Posterior cingulate gyrus (tissue), 11 donors: ENCODE measurements at regions not wholly inside any gene's neighbourhood (a gene's known extent, or its start where the extent isn't known, plus 50 kb on each side); places are given as distances from the start of the nearest gene placed in this dataset.
"Not testable (repeated sequence)": the region's sequence is repeated elsewhere in the genome, so short reads cannot be mapped to it uniquely, and the experiment has no call there.

ENCODE experiments used
- DNase-seq, 10 donors: peaks; one replicate each; pipeline versions ENCODE4 v3.0.0 to v3.0.0-alpha.2; 2020 to 2021; ENCODE audit warnings: mixed read lengths in 3 of 10
- intact Hi-C: fragments of 100-400 bp; cut with DNase I; formaldehyde crosslinking; loops from one replicate; pipeline ENCODE4 v1.15.1; 2023

DNA sequence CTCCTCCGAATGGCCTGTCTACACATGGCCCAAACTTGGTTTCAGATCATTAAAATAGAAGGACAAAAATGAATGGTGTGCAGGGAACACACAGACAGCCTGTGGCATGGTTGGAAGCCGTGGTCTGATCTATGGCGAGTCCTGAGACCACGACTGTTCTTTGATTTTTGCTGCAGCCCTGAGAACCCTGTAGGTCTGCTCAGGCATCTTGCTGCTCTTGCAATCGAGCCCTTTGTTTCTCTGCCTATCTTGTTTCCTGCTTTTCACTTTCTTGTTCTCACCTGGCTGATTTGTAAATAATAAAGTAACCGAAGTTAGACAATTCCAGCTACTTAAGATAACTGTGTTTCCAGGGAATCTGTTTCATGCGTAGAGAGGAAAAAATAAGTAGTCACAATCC is 54.1 kb upstream of the NBPF9 start:
- DNase-seq, intact Hi-C loops: not testable (repeated sequence)

DNA sequence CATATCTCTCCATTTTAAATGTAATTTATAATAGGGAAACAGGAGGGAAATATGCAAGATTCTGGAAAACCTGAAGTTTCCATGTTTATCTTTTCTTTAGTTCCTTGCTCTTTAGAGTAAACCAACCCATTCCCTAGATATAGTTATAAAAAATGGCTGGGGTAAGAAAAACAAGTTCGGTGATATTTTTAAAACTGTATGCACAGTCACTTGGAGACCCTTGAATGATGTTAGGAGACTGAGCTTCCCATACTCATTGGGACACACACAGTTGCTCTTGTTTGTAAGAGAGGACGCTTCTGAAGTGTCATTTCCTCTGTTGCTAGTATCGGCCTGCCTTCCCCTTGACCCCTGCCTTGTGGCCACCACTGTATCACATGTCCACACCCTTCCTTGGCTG is 55.0 kb upstream of the NBPF9 start:
- DNase-seq, intact Hi-C loops: not testable (repeated sequence)

DNA sequence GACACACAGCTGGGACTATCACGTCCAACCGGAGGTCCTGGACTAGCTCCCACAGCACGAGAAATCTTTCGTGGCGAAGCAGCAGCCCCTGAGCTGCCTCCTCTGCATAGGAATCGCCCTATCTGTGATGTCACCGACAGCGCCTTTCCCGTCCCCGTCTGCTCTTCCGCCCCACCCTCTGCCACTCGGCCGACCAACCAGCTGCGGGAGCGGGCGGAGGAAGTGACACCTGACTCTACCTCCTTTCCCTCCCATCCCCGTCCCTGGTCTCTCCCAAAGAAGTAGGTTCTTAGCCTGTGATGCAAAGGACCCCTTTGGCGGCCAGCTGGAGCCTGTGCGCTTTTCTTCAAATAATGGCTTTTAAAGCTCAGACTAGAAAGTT is 59.7 kb upstream of the NBPF9 start:
- DNase-seq, intact Hi-C loops: not testable (repeated sequence)

DNA sequence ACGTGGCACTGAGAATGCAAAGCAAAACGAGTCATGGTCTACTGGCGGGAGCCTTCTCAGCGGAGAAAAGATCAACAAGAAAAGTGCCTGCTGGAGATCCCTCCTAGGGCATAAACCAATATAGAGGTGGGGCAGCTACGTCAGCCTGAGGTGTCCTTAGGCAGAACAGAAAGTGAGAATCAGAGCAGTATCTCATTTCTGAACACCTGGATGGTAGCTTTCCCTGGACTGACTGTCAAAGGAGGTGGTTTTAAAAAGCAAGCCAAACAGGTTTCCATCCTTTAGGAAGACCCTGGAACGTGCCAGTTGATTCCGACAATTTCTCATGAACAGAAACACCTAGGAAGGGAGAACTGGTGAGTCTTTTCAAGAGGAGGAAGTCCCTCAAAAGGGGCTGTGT is 71.4 kb upstream of the NBPF9 start:
- intact Hi-C loops, DNase-seq: not testable (repeated sequence)

DNA sequence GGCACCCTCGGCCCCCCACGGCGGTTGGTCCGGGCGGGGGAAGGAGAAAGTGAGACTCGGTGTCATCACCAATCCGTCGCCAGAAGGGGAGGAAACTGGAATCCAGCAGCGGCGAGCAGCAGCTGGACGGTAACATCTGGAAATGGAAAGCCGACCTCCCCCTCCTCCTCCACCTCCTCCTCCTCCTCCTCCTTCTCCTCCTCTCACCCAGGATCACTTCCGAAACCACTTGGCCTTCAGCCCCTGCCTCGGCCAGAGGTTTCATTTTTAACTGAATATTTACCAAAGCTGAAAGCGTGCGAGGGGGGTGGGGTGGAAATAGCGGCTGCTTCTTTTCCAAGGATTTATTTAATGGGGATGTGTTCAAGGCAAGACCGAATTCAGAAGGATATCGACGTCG is 72.5 kb upstream of the NBPF9 start:
- intact Hi-C loops, result not testable (repeated sequence)
- peak in 4 of 10 donors; percentile 9 to 40 (median 20) for DNase-seq

DNA sequence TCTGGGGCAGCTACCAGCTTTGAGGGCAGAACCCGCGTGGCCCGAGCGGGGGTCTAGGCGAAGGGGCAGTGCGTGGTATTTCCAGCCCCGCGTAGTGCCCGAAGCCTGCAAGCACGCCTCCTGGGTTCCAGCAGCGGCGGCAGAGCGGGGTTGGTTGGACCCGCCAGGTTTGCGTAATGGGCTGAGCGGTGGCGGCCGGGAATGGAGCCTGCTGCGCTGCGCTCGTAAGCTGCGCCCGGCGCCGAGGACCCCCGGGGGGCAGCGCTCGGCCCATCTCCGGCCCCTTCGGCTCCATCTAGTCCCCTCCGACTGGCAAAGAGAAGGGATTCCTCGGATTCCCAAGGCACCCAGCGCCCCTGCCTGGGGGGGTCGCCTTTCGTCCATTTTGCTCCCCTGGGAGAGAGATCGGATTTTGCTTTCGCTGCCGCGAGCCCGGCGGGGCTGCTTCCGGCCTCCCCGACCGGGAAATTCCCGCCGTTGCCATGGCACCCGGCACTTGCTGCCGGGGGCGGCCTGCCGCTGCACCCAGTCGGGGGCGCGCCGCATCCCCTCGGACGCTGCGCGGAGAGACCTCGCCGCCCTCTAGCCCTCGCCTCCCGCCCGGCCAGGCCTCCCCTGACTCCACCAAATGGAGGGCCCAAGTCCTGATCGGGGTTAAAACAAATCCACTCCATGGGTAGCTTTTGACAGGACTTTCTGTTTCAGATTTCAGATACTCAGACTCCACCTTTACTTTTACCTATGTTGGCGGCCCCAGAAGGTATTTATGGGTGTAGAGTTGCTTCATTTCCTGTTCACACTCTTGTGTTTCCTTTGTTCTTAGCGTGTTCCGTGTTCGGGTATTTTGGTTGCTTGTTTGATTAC is 73.3 kb upstream of the NBPF9 start:
- intact Hi-C loops, result not testable (repeated sequence)
- peak; percentile 21 to 87 (median 56) for DNase-seq

DNA sequence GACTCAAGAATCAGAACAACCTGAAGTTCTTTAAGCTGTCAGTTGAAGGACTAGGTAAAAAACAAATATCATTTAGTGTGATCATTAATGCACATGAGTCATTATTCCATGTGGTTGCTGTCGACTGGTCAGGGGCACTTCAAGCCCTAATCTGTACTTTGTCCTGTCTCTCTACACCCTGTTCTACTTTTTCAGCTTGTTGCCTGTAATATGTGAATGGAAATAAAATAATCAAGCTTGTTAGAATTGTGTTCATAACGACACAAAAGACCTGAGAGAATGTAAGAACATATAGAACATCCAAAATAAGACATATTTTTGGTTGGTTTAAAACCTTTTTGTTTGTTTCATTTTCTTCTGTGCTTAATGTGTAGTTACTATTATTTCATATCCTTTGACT is 87.4 kb upstream of the NBPF9 start:
- not testable (repeated sequence) for DNase-seq

DNA sequence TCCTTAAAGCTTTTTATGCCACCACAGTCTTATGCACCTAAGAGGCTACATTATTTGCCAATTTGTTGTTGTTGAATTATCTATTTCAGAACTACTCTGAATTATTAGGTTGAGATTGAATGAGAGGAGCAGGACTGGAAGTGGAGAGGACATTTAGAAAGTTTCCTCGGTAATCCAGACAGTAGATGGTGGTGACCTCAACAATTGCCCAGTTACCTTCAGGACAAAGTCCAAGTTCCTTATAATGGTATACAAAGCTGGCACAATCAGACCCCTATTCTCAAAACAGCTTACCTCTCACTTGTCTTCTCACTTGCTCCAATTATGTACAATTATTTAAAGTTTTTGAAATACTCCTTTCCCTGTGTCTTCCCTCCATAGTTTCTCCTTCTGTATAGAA is 93.3 kb upstream of the NBPF9 start:
- DNase-seq, intact Hi-C loops: not testable (repeated sequence)

More for the DNA sequence above, 87.4 kb upstream of the NBPF9 start:
- intact Hi-C loops, result not testable (repeated sequence)

DNA sequence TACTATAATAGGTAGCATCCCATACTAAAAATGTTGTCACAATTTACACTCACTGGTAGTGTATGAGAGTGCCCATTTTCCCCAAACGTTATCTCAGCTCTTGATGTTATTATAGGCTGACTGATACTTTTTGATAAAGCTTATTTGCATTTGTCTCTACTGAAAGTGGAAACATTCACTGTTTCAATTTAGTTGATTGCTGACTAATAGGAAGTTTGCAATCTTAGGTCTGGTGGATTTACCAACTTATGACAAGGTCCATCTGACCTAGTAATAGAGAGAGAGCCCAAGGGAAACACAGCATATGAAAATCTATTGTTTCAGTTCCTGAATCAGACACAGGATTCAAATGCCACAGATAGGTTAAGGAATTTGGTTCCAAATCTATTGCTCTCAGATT is 97.2 kb upstream of the NBPF9 start:
- intact Hi-C loops, DNase-seq: not testable (repeated sequence)

DNA sequence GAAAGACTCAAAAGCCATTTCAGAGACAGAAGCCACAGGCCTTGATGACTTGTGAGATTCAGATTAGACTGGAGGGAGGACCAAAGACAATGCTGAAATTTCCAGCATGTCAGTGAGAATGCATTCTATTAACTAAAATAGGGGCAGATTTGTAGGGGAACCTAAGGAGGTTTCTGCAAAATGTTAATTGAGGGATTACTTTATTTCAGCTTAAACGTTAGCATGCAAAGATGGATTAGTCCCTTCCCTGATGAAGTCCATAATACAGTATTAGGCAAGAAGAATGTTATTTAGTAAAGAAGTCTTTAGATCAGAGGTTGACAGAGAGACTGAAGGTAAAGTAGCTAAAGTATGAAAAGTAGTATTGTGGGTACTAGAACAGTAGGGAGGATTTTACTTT is 98.9 kb upstream of the NBPF9 start:
- DNase-seq, intact Hi-C loops: not testable (repeated sequence)

DNA sequence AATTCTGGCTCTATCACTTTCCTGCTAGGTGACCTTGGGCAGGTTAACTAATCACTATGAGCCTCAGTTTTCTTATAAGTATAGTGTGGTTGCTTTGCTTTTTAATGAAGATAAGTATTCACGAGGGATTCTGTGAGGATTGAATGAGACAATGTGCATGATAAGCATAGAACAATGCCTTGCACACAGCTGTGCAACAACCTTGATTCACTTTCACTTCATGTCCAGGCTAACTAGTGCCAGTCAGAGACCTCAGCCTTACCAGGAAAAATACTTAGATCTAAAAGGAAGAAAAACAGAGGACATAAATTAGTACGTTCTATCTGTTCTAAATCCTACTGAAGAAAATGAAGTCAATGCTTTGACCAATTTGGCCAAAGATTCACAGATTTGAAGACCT is 101.0 kb upstream of the NBPF9 start:
- DNase-seq, intact Hi-C loops: not testable (repeated sequence)

DNA sequence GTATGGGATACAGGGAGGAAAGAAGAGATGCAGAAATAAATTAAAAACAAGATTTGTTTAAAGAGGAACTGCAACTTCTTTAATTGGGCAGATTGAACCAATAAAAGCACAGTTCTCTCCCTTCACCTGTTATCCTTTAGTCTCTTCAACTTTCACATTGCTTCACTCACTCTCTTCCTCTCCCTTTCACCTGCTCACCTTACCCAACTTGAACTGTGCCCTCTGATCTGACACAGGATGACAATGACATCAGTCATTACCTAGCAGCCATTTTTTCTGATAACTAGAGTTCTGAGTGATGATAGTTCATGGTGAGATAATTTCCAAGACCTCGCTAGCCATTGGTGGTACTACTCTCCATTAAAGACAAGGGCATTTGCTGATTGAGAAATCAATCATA is 105.5 kb upstream of the NBPF9 start:
- intact Hi-C loops, DNase-seq: not testable (repeated sequence)

DNA sequence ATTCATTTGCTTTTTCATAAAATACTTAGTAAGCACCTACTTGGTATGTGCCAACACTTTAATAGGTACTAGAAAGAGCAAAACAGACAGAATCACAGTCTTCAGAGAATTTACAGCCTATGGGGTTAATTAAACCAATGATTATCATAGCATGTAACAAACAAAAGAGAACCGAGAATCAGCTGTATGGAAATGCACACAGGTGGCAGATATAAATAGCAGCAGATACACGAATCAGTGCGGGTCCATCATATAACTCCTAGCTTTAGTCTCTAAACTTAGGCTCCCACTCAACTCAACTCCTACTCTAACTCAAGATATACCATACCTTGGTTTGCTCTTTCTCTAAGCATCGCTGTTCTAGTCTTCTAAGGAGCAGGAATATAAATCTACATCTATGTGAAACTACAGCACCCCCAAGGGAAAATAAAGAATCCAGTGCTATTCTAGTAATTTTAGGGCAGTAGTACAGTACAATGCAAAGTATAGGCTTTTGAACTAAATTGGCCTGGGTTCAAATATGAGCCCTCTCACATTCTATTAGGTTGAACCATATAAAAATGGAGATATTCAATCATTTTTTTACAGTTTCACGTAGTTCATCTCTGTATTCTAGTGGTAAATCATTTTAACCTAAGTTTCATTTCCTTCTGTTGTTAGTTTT is 108.5 kb upstream of the NBPF9 start:
- DNase-seq, intact Hi-C loops: not testable (repeated sequence)

DNA sequence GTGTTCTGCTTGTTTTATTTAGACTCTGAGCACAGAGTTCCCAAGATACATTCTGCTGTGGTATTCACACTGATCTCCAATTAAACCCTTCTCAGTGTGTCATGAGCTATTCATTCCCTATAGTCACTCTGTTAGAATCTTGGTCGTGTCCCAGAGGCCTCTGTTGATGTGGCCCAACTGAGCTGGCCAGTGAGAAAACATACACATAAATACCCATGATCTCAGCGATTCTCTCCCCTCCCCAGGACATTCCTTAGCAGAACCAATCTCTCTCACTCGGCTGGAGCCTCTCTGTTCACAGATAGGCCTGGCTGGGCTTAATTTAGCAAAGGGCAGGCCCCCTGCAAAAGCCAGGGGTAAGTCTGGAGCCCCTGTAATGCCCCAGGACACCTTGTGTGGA is 109.6 kb upstream of the NBPF9 start:
- intact Hi-C loops, DNase-seq: not testable (repeated sequence)

DNA sequence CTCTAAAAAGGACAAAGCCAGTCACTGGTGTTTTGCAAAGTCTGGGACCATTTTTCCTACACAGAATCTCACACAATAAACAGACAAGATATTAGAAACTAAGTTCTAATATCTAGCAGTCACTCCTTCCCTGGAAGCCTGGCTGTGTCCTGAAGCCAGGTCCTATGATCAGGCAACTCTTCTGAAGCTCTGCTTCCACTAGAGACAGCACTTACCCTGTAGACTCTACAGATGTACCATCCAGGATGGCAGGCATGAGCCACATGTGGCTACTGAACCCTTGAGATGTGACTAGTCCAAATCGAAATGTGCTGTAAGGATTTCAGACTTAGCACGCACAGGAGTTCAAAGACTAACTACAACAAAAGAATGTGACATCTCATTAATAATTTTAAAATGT is 110.3 kb upstream of the NBPF9 start:
- intact Hi-C loops, DNase-seq: not testable (repeated sequence)

DNA sequence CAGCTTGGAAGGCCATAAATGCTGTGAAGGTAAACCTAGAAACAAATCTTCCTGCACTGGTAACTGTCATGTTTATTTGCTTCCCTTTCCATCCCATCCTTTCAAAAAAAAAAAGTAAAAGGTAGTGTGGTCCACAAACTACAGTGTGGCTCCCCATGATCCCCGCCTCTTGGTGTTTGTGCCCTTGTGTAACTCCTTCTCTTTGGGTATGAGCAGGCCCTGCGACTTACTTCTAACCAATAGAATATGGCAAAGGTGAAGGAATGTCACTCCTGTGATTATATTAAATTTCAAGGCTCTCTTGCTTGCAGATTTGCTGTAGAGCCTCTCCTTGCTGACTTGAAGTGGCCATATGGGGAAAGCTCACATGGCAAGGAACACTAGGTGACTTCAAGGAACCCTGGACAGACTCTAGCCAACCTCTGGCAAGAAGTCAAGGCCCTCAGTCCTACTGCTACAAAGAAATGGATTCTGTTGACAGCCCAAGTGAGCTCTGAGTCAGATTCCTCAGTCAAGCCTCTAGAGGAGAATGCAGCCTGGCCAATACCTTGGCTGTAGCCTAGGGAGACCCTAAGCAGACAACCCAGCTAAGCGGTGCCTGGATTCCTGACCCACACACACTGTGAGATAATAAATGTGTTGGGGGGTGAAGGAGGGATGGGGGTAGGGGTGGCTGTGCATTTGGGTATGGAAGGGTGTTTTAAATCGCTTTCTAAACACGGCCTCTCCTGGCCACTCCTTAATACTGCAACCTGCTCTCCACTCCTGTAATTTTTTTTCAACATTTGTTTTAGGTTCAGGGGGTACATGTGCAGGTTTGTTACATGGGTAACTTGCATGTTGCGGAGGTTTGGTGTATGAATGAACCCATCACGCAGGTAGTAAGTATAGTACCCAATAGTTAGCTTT is 115.0 kb upstream of the NBPF9 start:
- DNase-seq, intact Hi-C loops: not testable (repeated sequence)

DNA sequence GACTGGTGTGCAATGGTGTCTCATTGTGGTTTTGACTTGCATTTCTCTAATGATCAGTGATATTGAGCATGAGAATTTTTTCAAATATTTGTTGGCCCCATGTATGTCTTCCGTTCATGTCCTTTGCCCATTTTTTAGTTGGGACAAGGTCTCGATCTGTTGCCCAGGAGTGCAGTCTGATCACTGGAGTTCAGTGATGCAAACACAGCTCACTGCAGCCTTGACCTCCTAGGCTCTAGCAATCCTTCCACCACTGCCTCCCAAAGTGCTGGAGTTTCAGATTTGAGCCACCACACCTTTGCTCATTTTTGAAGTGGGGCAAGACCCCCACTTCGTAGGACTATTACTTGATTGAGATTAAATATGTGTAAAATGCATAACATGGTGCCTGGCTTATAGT is 116.2 kb upstream of the NBPF9 start:
- DNase-seq, intact Hi-C loops: not testable (repeated sequence)

DNA sequence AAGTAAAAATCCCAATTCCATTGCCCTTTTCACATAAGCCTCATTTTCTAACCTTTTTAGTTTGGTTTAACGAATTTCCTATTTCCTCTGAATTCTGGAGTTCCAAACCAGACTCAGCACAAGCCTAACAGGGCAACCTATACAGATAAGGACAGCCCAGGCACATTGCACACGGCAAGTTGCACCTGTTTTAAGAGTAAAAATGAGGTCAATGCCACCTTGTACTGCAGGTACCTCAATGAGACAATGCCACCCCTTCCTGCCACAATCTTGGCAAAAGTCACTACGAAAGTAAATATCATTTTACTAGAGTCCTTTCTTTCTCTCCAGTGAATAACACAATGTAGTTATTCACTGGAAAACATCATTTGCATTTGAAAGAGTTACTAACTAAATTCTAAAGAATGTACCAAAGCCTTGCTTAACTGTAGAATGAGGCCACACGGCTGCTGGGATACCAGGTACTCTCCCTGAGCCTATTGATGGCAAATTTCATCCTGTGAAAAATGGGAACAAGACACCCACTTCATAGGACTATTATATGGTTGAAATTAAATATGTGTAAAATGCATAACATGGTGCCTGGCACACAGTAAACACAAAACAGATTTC is 117.2 kb upstream of the NBPF9 start:
- DNase-seq, intact Hi-C loops: not testable (repeated sequence)

DNA sequence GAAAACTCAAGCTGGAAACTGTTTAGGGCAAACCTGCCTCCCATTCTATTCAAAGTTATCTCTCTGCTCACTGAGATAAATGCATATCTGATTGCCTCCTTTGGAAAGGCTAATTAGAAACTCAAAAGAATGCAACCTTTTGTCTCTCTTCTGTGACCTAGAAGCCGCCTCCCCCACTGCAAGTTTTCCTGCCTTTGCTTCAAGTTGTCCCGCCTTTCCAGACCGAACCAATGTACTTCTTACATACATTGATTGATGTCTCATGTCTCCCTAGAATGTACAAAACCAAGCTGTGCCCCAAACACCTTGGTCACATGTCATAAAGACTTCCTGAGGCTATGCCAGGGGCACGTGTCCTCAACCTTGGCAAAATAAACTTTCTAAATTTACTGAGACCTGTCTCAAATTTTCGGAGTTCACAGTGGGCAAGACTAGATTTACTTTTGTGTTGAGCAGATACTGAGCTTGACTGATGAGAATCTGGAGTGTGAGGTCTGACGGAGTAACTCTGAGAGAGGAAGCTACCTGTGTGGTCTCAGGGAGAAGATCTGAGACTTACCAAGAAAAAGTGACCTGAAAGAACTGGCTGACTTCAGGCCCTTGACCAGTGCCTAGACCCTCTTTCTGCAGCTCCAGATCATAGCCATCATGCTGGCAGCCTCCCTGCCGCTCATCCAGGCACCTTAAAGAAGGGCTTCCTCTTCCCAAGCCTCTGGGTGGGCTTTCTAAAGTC is 124.7 kb upstream of the NBPF9 start:
- DNase-seq, intact Hi-C loops: not testable (repeated sequence)
